H1 (cell line): ENCODE measurements at regions not wholly inside any gene's neighbourhood (a gene's known extent, or its start where the extent isn't known, plus 50 kb on each side); places are given as distances from the start of the nearest gene placed in this dataset.

ENCODE experiments used
- CTCF ChIA-PET: fragments of 300-600 bp; sonication (Branson Sonifier 250); formaldehyde crosslinking; loops from one replicate; lab custom pipeline; 2021; ENCODE audit not compliant: partially characterized antibody; lab: Charles Lee
- POLR2A ChIA-PET: fragments of 300-600 bp; sonication (Branson Sonifier 250); formaldehyde crosslinking; loops from one replicate; lab custom pipeline; 2021; ENCODE audit warnings: inconsistent platforms; ENCODE audit not compliant: partially characterized antibody; lab: Charles Lee
- DNase-seq, 2 experiments: peaks; one replicate each; pipeline versions ENCODE4 v3.0.0 to v3.0.0-alpha.2; 2010 to 2022; ENCODE audit warnings: low spot score in 2 of 2, low read depth in 1 of 2, mixed read lengths in 1 of 2
- FAIRE-seq: peaks from 2 replicates; lab custom pipeline; 2011; peaks lifted over from hg19 to GRCh38; lab: Jason Lieb, UNC
- H2AFZ ChIP-seq: 2 replicates; pipeline ENCODE4 v1.8.1; 2012; ENCODE audit warnings: low read length, inconsistent platforms
- H2AK5ac ChIP-seq: 2 replicates; pipeline ENCODE4 v1.6.1; 2013; ENCODE audit warnings: low read depth, low read length
- H2BK120ac ChIP-seq: replicated peaks from 2 replicates; pipeline ENCODE3; 2013; ENCODE audit warnings: low read depth, low read length, inconsistent platforms
- H2BK12ac ChIP-seq: 2 replicates; pipeline ENCODE4 v1.6.1; 2013; ENCODE audit warnings: low read depth, low read length
- H2BK15ac ChIP-seq: 2 replicates; pipeline ENCODE4 v1.6.1; 2013; ENCODE audit warnings: low read length
- H2BK20ac ChIP-seq: 2 replicates; pipeline ENCODE4 v1.6.1; 2013; ENCODE audit warnings: low read length
- H2BK5ac ChIP-seq: 2 replicates; pipeline ENCODE4 v1.6.1; 2013; ENCODE audit warnings: low read depth, low read length
- H3K14ac ChIP-seq: 2 replicates; pipeline ENCODE4 v1.6.1; 2013; ENCODE audit warnings: inconsistent platforms; ENCODE audit not compliant: insufficient read length
- H3K18ac ChIP-seq: 2 replicates; pipeline ENCODE4 v1.6.1; 2013; ENCODE audit warnings: low read length; ENCODE audit errors: extremely low read depth
- H3K23ac ChIP-seq: 2 replicates; pipeline ENCODE4 v1.6.1; 2013; ENCODE audit warnings: inconsistent platforms; ENCODE audit not compliant: insufficient read length
- H3K23me2 ChIP-seq: 2 replicates; pipeline ENCODE4 v1.6.1; 2013; ENCODE audit warnings: low read depth, low read length
- H3K27ac ChIP-seq: 2 replicates; pipeline ENCODE4 v1.6.1; 2011; ENCODE audit warnings: low read depth, low read length, inconsistent platforms
- H3K27me3 ChIP-seq, 4 experiments: replicated peaks in 1 of 4; 1 replicate in 1 of 4; 2 replicates in 3 of 4; pipeline versions ENCODE4 v1.6.1 to v1.8.1; 2011 to 2013; ENCODE audit warnings: low read length in 3 of 4, mild to moderate bottlenecking in 3 of 4, inconsistent platforms in 2 of 4, mixed read lengths in 2 of 4, moderate library complexity in 1 of 4; ENCODE audit not compliant: control insufficient read depth in 3 of 4, insufficient read depth in 3 of 4; ENCODE audit errors: extremely low read depth in 1 of 4
- H3K36me3 ChIP-seq, 4 experiments: 2 replicates each; pipeline versions ENCODE4 v1.6.1 to v1.8.1; 2011 to 2013; ENCODE audit warnings: mild to moderate bottlenecking in 4 of 4, low read length in 3 of 4, moderate library complexity in 2 of 4, control low read depth in 1 of 4, inconsistent platforms in 1 of 4; ENCODE audit not compliant: insufficient read depth in 4 of 4, control insufficient read depth in 2 of 4
- H3K4ac ChIP-seq: replicated peaks from 2 replicates; pipeline ENCODE3; 2013; ENCODE audit warnings: low read length, low read depth, mixed read lengths, inconsistent platforms; ENCODE audit not compliant: insufficient read length
- H3K4me1 ChIP-seq, 4 experiments: replicated peaks in 1 of 4; 1 replicate in 1 of 4; 2 replicates in 3 of 4; pipeline versions ENCODE4 v1.6.1 to v1.8.1; 2011 to 2013; ENCODE audit warnings: low read length in 3 of 4, inconsistent platforms in 2 of 4, mixed read lengths in 1 of 4; ENCODE audit not compliant: insufficient read depth in 4 of 4, control insufficient read depth in 3 of 4
- H3K4me2 ChIP-seq, 2 experiments: 2 replicates each; pipeline versions ENCODE4 v1.6.1 to v1.8.1; 2011 to 2013; ENCODE audit warnings: low read depth in 2 of 2, low read length in 2 of 2, control low read depth in 1 of 2, inconsistent platforms in 1 of 2, mild to moderate bottlenecking in 1 of 2; ENCODE audit not compliant: insufficient read depth in 1 of 2
- H3K4me3 ChIP-seq, 4 experiments: fragments of 200-600, 300-600 bp in 1 of 4; sonication (generic), shearing (Covaris generic), sonication (Bioruptor Twin) in 1 of 4; 2 replicates each; pipeline versions ENCODE4 v1.5.1 to v1.8.1; 2011 to 2016; ENCODE audit warnings: low read length in 4 of 4, low read depth in 3 of 4, control low read depth in 2 of 4, inconsistent platforms in 2 of 4, mild to moderate bottlenecking in 2 of 4, mixed read lengths in 1 of 4, moderate library complexity in 1 of 4; ENCODE audit not compliant: insufficient read depth in 2 of 4; ENCODE audit errors: extremely low read depth in 1 of 4
- H3K56ac ChIP-seq: replicated peaks from 2 replicates; pipeline ENCODE3; 2013; ENCODE audit warnings: low read depth, mild to moderate bottlenecking, mixed read lengths, low read length, inconsistent platforms; ENCODE audit not compliant: insufficient read length
- H3K79me1 ChIP-seq: 2 replicates; pipeline ENCODE4 v1.6.1; 2013; ENCODE audit warnings: low read depth, low read length, control low read depth
- H3K79me2 ChIP-seq, 2 experiments: 2 replicates each; pipeline versions ENCODE4 v1.6.1 to v1.8.1; 2012 to 2013; ENCODE audit warnings: low read length in 2 of 2, mild to moderate bottlenecking in 2 of 2, inconsistent platforms in 1 of 2; ENCODE audit not compliant: insufficient read depth in 2 of 2, control insufficient read depth in 1 of 2
- H3K9ac ChIP-seq, 4 experiments: replicated peaks in 1 of 4; 1 replicate in 1 of 4; 2 replicates in 3 of 4; pipeline versions ENCODE4 v1.6.1 to v1.8.1; 2011 to 2013; ENCODE audit warnings: low read depth in 3 of 4, low read length in 3 of 4, control low read depth in 2 of 4, mild to moderate bottlenecking in 2 of 4, moderate library complexity in 2 of 4, inconsistent platforms in 1 of 4; ENCODE audit errors: extremely low read depth in 1 of 4
- H3K9me3 ChIP-seq, 2 experiments: 2 replicates each; pipeline versions ENCODE4 v1.6.1 to v1.8.1; 2012 to 2013; ENCODE audit warnings: mild to moderate bottlenecking in 2 of 2, moderate library complexity in 2 of 2, control low read depth in 1 of 2, inconsistent platforms in 1 of 2, low read depth in 1 of 2, low read length in 1 of 2, mixed read lengths in 1 of 2; ENCODE audit not compliant: insufficient read depth in 2 of 2
- H4K20me1 ChIP-seq, 2 experiments: replicated peaks in 1 of 2; 2 replicates each; pipeline versions ENCODE3 to v1.8.1; 2011 to 2013; ENCODE audit warnings: inconsistent platforms in 2 of 2, low read length in 2 of 2, mild to moderate bottlenecking in 1 of 2; ENCODE audit not compliant: insufficient read depth in 2 of 2, control insufficient read depth in 1 of 2
- H4K5ac ChIP-seq: 2 replicates; pipeline ENCODE4 v1.6.1; 2013; ENCODE audit warnings: low read length, low read depth, mixed read lengths, inconsistent platforms; ENCODE audit not compliant: insufficient read length
- H4K8ac ChIP-seq: 2 replicates; pipeline ENCODE4 v1.8.0; 2013; ENCODE audit warnings: mild to moderate bottlenecking, moderate library complexity, low read length, inconsistent platforms; ENCODE audit not compliant: insufficient read depth; ENCODE audit errors: extremely low read depth
- H4K91ac ChIP-seq: replicated peaks from 2 replicates; pipeline ENCODE3; 2013; ENCODE audit warnings: low read length, mixed read lengths, inconsistent platforms; ENCODE audit not compliant: insufficient read length
- CBX8 ChIP-seq: fragments of 300-800, 300-1000 bp; sonication (generic); IDR thresholded peaks from 2 replicates; pipeline ENCODE4 v1.7.1; 2016; ENCODE audit warnings: low read depth, low read length, borderline replicate concordance
- CTBP2 ChIP-seq: IDR thresholded peaks from 2 replicates; pipeline ENCODE4 v1.7.0; 2011; ENCODE audit warnings: borderline replicate concordance, mild to moderate bottlenecking, moderate library complexity, mixed read lengths, low read length; ENCODE audit not compliant: insufficient read depth, insufficient read length
- EZH2 ChIP-seq: fragments of 200-600 bp; sonication (generic); IDR thresholded peaks from 2 replicates; pipeline ENCODE4 v1.7.1; 2012; ENCODE audit warnings: low read depth, mild to moderate bottlenecking, moderate library complexity, low read length, inconsistent platforms; ENCODE audit not compliant: severe bottlenecking
- SAP30 ChIP-seq: fragments of 300-600 bp; sonication (generic); IDR thresholded peaks from 2 replicates; pipeline ENCODE4 v1.7.1; 2012; ENCODE audit warnings: low read length, moderate library complexity, mild to moderate bottlenecking, inconsistent platforms; ENCODE audit not compliant: insufficient read depth, insufficient replicate concordance
- SP4 ChIP-seq: IDR thresholded peaks from 2 replicates; pipeline ENCODE4 v1.6.1; 2012; ENCODE audit warnings: low read length, inconsistent platforms
- WGBS, 2 experiments: shearing (Covaris generic) in 1 of 2; methylation state at CpG; one replicate each; pipeline versions ENCODE4 v1.1.6 to v1.1.7; 2013 to 2015; ENCODE audit warnings: low lambda C conversion rate in 2 of 2, mixed read lengths in 2 of 2, inconsistent platforms in 1 of 2, low coverage in 1 of 2, missing lambda C conversion rate in 1 of 2; ENCODE audit not compliant: insufficient replicate concordance in 2 of 2, insufficient coverage in 1 of 2, insufficient read length in 1 of 2; ENCODE audit errors: extremely low coverage in 1 of 2, missing lambda C conversion rate in 1 of 2; 5-methylcytosine and 5-hydroxymethylcytosine counted together

GRCh38 chr4:18155067-18156041 lies 133.8 kb upstream of the LCORL start:
- TF ChIP-seq EZH2: no peak
- no peak for TF ChIP-seq SAP30
- no peak for TF ChIP-seq CBX8
- no peak for TF ChIP-seq CTBP2
- TF ChIP-seq SP4: no peak
- H3K56ac ChIP-seq: no peak overlapping the region
- CTCF ChIA-PET: interaction anchor here (0.5 kb wide), 1 partner anchor 282 kb away, joined by 4 read pairs; no protein-coding TSS in a partner anchor
- no peak overlapping the region for H3K23ac ChIP-seq
- no peak for DNase-seq
- H3K79me2 ChIP-seq: no peaks in the 10 kb centered on the region
- H3K27me3 ChIP-seq: no peaks in the 10 kb centered on the region
- 65% methylated on average over 2 of the region's 2 CpGs; no CpG with 5 or more reads in 1 of the 2 experiments for WGBS, 2 experiments
- H3K18ac ChIP-seq: no peak overlapping the region
- no peak overlapping the region for H3K4me2 ChIP-seq
- H2BK15ac ChIP-seq: no peak overlapping the region
- no peak overlapping the region for H3K14ac ChIP-seq
- no peak overlapping the region for H2BK12ac ChIP-seq
- H2BK20ac ChIP-seq: no peak overlapping the region
- no peak overlapping the region for H4K5ac ChIP-seq
- H3K4me1 ChIP-seq: no peaks in the 10 kb centered on the region
- no peak for FAIRE-seq
- POLR2A ChIA-PET: no interaction called here
- no peak overlapping the region for H3K4ac ChIP-seq
- H3K27ac ChIP-seq: no peak overlapping the region
- no peaks in the 10 kb centered on the region for H4K20me1 ChIP-seq
- no peak overlapping the region for H4K91ac ChIP-seq
- H2BK5ac ChIP-seq: no peak overlapping the region
- H3K9me3 ChIP-seq: peaks cover 46 to 62% of the 10 kb centered on the region in 2 experiments
- no peak overlapping the region for H4K8ac ChIP-seq
- H3K23me2 ChIP-seq: no peaks in the 10 kb centered on the region
- H2AK5ac ChIP-seq: no peak overlapping the region
- no peak overlapping the region for H2AFZ ChIP-seq
- H3K36me3 ChIP-seq: no peaks in the 10 kb centered on the region; a peak in 1 of 8 replicates
- H3K4me3 ChIP-seq: no peak overlapping the region
- H3K9ac ChIP-seq: no peak overlapping the region
- no peaks in the 10 kb centered on the region for H3K79me1 ChIP-seq
- H2BK120ac ChIP-seq: no peak overlapping the region
